ENCODE measurements at regions not wholly inside any gene's neighbourhood (a gene's known extent, or its start where the extent isn't known, plus 50 kb on each side); places are given as distances from the start of the nearest gene placed in this dataset.

DNA sequence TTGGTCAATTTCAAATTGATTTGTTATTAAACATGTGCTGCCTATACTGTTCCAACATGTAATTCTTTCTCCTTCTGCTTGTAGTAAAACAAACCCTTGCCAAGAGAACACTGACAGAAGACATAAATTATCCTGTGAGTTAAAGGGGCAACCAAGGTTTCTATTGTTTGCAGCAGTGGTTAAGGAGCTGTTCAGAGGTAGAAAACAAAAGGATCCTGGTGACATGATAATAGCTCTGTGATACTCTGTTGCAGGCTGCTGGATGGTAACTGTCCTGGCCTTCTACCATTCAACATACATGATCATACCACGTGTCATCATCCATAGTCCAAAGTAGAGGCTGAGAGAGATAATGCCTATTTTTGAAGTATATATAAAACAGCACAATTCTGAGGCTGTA, 75.8 kb upstream of the F9 start:
- TF ChIP-seq EZH2phosphoT487 (IDR thresholded peaks at IDR 0.05; ENCODE audit: borderline replicate concordance, low read length): no peak
- TF ChIP-seq, protein P1, sequence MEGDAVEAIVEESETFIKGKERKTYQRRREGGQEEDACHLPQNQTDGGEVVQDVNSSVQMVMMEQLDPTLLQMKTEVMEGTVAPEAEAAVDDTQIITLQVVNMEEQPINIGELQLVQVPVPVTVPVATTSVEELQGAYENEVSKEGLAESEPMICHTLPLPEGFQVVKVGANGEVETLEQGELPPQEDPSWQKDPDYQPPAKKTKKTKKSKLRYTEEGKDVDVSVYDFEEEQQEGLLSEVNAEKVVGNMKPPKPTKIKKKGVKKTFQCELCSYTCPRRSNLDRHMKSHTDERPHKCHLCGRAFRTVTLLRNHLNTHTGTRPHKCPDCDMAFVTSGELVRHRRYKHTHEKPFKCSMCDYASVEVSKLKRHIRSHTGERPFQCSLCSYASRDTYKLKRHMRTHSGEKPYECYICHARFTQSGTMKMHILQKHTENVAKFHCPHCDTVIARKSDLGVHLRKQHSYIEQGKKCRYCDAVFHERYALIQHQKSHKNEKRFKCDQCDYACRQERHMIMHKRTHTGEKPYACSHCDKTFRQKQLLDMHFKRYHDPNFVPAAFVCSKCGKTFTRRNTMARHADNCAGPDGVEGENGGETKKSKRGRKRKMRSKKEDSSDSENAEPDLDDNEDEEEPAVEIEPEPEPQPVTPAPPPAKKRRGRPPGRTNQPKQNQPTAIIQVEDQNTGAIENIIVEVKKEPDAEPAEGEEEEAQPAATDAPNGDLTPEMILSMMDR (conservative IDR thresholded peaks at IDR 0.05; ENCODE audit: low read depth, low read length): no peak
